HepG2 (cell line): ENCODE measurements at regions not wholly inside any gene's neighbourhood (a gene's known extent, or its start where the extent isn't known, plus 50 kb on each side); places are given as distances from the start of the nearest gene placed in this dataset.

ENCODE experiments used
- ATAC-seq: fragments of 200-7000 bp; cut with Tn5 transposase; 3 replicates; pipeline ENCODE4 v1.9.1; 2020; ENCODE audit warnings: mild to moderate bottlenecking, moderate library complexity
- BruUV-seq: library from RNA; stranded (reverse); fragments of 400-500 nt; replicated peaks from 2 replicates; lab custom pipeline; 2021; lab: Mats Ljungman, UMichigan
- CTCF ChIA-PET: fragments of 300-600 bp; formaldehyde crosslinking; extraction: SDS; loops from one replicate; lab custom pipeline; 2021; ENCODE audit warnings: low total read pairs, inconsistent platforms, low intra/inter-chr PET ratio; lab: Yijun Ruan, JAX
- POLR2A ChIA-PET: fragments of 350-600 bp; sonication (Branson Sonifier 250); formaldehyde crosslinking; loops from one replicate; lab custom pipeline; 2020; ENCODE audit warnings: antibody characterized with exemption, inconsistent platforms; lab: Yijun Ruan, JAX
- DNase-seq: peaks from one replicate; pipeline ENCODE4 v3.0.0-alpha.2; 2015; ENCODE audit warnings: low spot score
- FAIRE-seq: peaks from 3 replicates; lab custom pipeline; 2011; peaks lifted over from hg19 to GRCh38; lab: Jason Lieb, UNC
- H2AFZ ChIP-seq: one replicate; pipeline ENCODE4 v1.6.1; 2011; ENCODE audit warnings: low read length, inconsistent platforms
- H3K27ac ChIP-seq: fragments of 300-600 bp; 3 replicates; pipeline ENCODE4 v1.8.0; 2011; ENCODE audit warnings: mixed run types, mild to moderate bottlenecking, mixed read lengths, low read length, inconsistent platforms; ENCODE audit not compliant: insufficient read depth; ENCODE audit errors: extremely low read length
- H3K27me3 ChIP-seq, 2 experiments: fragments of 200-600 bp in 1 of 2; 2 replicates in 1 of 2; 3 replicates in 1 of 2; pipeline versions ENCODE4 v1.6.0 to v1.8.0; 2011; ENCODE audit warnings: low read length in 2 of 2, mild to moderate bottlenecking in 2 of 2, moderate library complexity in 2 of 2, inconsistent platforms in 1 of 2; ENCODE audit not compliant: insufficient read depth in 2 of 2, control insufficient read depth in 1 of 2
- H3K36me3 ChIP-seq, 2 experiments: fragments of 200-600 bp in 1 of 2; replicated peaks in 1 of 2; 2 replicates in 1 of 2; 3 replicates in 1 of 2; pipeline versions ENCODE4 v1.5.1 to v1.8.0; 2011; ENCODE audit warnings: low read length in 2 of 2, inconsistent platforms in 1 of 2; ENCODE audit not compliant: insufficient read depth in 2 of 2, control insufficient read depth in 1 of 2
- H3K4me1 ChIP-seq: 2 replicates; pipeline ENCODE4 v1.5.1; 2012; ENCODE audit warnings: low read length, inconsistent platforms; ENCODE audit not compliant: insufficient read depth
- H3K4me2 ChIP-seq: 2 replicates; pipeline ENCODE4 v1.6.0; 2011; ENCODE audit warnings: low read depth, low read length, inconsistent platforms
- H3K4me3 ChIP-seq, 3 experiments: fragments of 200-600 bp in 1 of 3; sonication (generic), shearing (Covaris generic) in 1 of 3; replicated peaks in 1 of 3; 2 replicates each; pipeline ENCODE4 v1.5.1; 2011 to 2016; ENCODE audit warnings: low read length in 3 of 3, inconsistent platforms in 2 of 3, low read depth in 2 of 3, mild to moderate bottlenecking in 2 of 3, control low read depth in 1 of 3, mixed read lengths in 1 of 3; ENCODE audit not compliant: insufficient read depth in 1 of 3
- H3K79me2 ChIP-seq: one replicate; pipeline ENCODE4 v1.6.1; 2011; ENCODE audit warnings: low read length, inconsistent platforms; ENCODE audit not compliant: insufficient read depth
- H3K9ac ChIP-seq: 2 replicates; pipeline ENCODE4 v1.6.0; 2011; ENCODE audit warnings: mild to moderate bottlenecking, low read depth, low read length, inconsistent platforms; ENCODE audit not compliant: insufficient read depth
- H3K9me3 ChIP-seq: 2 replicates; pipeline ENCODE4 v1.5.1; 2012; ENCODE audit warnings: mild to moderate bottlenecking, low read length
- H4K20me1 ChIP-seq: 2 replicates; pipeline ENCODE4 v1.6.0; 2011; ENCODE audit warnings: inconsistent platforms, mild to moderate bottlenecking, low read length, moderate library complexity; ENCODE audit not compliant: insufficient read depth
- MAFF ChIP-seq: IDR thresholded peaks from 2 replicates; pipeline ENCODE4 v1.6.1; 2011; ENCODE audit warnings: low read depth, low read length, improper control_type of control experiment
- RELA ChIP-seq: sonication (generic); formaldehyde crosslinking; IDR thresholded peaks from 2 replicates; pipeline ENCODE4 v1.4.0; 2020; ENCODE audit warnings: missing genetic modification reagents
- ZBTB38 ChIP-seq: sonication (generic); formaldehyde crosslinking; IDR thresholded peaks from 2 replicates; pipeline ENCODE4 v1.5.1; 2020; ENCODE audit warnings: mild to moderate bottlenecking, missing genetic modification reagents
- ZSCAN12 ChIP-seq: sonication (generic); formaldehyde crosslinking; IDR thresholded peaks from 2 replicates; pipeline ENCODE4 v1.9.0; 2021; ENCODE audit warnings: mild to moderate bottlenecking, missing genetic modification reagents
- WGBS: methylation state at CpG from one replicate; pipeline ENCODE4 v1.1.6; 2017; ENCODE audit warnings: low lambda C conversion rate; 5-methylcytosine and 5-hydroxymethylcytosine counted together
- in situ Hi-C: cut with HindIII; loops from 2 replicates; pipeline ENCODE4 v1.10.0; 2017; ENCODE audit warnings: low pct_unique_long_range_greater_than_20kb; ENCODE audit not compliant: extremely low pct_ligation_motif_present
- intact Hi-C: fragments of 100-400 bp; cut with micrococcal nuclease; formaldehyde crosslinking; loops from one replicate; pipeline ENCODE4 v1.10.0; 2022; ENCODE audit not compliant: unreplicated experiment
- TF ChIP-seq, protein P1 (sequence below): sonication (generic); formaldehyde crosslinking; IDR thresholded peaks from 2 replicates; pipeline ENCODE4 v1.5.1; 2020; ENCODE audit warnings: missing genetic modification reagents, mild to moderate bottlenecking, borderline replicate concordance

- TF ChIP-seq, protein P1, sequence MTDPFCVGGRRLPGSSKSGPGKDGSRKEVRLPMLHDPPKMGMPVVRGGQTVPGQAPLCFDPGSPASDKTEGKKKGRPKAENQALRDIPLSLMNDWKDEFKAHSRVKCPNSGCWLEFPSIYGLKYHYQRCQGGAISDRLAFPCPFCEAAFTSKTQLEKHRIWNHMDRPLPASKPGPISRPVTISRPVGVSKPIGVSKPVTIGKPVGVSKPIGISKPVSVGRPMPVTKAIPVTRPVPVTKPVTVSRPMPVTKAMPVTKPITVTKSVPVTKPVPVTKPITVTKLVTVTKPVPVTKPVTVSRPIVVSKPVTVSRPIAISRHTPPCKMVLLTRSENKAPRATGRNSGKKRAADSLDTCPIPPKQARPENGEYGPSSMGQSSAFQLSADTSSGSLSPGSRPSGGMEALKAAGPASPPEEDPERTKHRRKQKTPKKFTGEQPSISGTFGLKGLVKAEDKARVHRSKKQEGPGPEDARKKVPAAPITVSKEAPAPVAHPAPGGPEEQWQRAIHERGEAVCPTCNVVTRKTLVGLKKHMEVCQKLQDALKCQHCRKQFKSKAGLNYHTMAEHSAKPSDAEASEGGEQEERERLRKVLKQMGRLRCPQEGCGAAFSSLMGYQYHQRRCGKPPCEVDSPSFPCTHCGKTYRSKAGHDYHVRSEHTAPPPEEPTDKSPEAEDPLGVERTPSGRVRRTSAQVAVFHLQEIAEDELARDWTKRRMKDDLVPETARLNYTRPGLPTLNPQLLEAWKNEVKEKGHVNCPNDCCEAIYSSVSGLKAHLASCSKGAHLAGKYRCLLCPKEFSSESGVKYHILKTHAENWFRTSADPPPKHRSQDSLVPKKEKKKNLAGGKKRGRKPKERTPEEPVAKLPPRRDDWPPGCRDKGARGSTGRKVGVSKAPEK: no peak
- TF ChIP-seq MAFF (peak; percentile 50; the same call in 1 of the 2 replicates), ZSCAN12 (CRISPR knock-in tag) (no peak)
Observed at GRCh38 chr9:87036506-87036905, 89.2 kb upstream of the GAS1 start (continued).

DNA sequence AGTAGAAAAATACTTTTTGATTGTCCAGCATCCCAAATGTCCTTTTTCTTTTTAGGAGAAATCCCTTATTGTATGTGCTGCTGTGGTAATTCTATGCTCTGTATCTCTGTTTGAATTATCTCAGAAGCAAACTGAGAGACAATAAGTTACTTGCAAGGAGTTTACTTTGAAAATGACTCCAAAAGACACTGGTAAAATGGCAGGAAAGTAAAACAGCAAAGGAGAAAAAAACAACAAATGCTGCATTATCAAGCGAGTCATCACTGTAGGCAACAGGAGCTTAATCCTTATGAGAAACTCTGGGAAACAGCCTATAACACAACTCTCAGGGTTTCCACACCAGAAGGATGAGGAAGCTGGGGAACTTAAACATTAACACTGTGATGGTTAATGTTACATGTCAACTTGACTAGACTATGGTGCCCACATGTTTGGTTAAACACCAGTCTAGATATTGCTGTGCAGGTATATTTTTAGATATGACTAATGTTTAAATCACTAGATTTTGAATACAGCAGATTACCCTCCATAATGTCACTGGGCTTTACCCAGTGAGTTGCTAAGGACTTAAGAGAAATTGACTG, 92.6 kb upstream of the GAS1 start:
- Histone ChIP-seq H3K4me2 (no peak overlapping the region), H3K36me3 (no peaks in the 10 kb centered on the region), H3K9me3 (no peaks in the 10 kb centered on the region), H3K4me1 (no peaks in the 10 kb centered on the region), H3K4me3 (no peak overlapping the region), H3K27ac (no peak overlapping the region), H3K27me3 (peaks cover 0 to 4% of the 10 kb centered on the region in 2 experiments; a peak in 1 of 5 replicates), H3K9ac (no peak overlapping the region), H4K20me1 (no peaks in the 10 kb centered on the region), H3K79me2 (no peaks in the 10 kb centered on the region), H2AFZ (no peak overlapping the region)
- intact Hi-C loops (no loop called here), in situ Hi-C loops (no loop called here)
- DNase-seq (no peak), ATAC-seq (no peak), FAIRE-seq (no peak)
- BruUV-seq: no TSS peak
- no peak for TF ChIP-seq RELA (CRISPR knock-in tag)
- no peak for TF ChIP-seq ZBTB38
- CTCF ChIA-PET: no interaction called here
- WGBS: 0% methylated on average over 1 of the region's 1 CpG
- POLR2A ChIA-PET: no interaction called here
